A549 (cell line): ENCODE measurements at regions not wholly inside any gene's neighbourhood (a gene's known extent, or its start where the extent isn't known, plus 50 kb on each side); places are given as distances from the start of the nearest gene placed in this dataset.

ENCODE experiments used
- ATAC-seq, 2 experiments: fragments of 200-7000 bp in 1 of 2; fragments of >200 bp in 1 of 2; cut with Nextera tagmentation in 1 of 2; cut with Tn5 transposase in 1 of 2; 3 replicates each; pipeline versions ENCODE4 v1.8.0 to v1.9.1; 2018 to 2020; ENCODE audit warnings: mild to moderate bottlenecking in 1 of 2, moderate library complexity in 1 of 2
- CTCF ChIA-PET: fragments of 300-600 bp; sonication (Branson Sonifier 250); formaldehyde crosslinking; extraction: SDS; loops from one replicate; lab custom pipeline; 2021; ENCODE audit warnings: antibody characterized with exemption, inconsistent platforms; lab: Yijun Ruan, JAX
- POLR2A ChIA-PET: fragments of 350-600 bp; formaldehyde crosslinking; extraction: SDS; loops from one replicate; lab custom pipeline; 2021; ENCODE audit warnings: antibody characterized with exemption, inconsistent platforms; lab: Yijun Ruan, JAX
- DNase-seq, 2 experiments: peaks; one replicate each; pipeline versions ENCODE4 v3.0.0 to v3.0.0-alpha.2; 2011 to 2016; ENCODE audit warnings: low read depth in 1 of 2, low spot score in 1 of 2
- FAIRE-seq: peaks from 2 replicates; lab custom pipeline; 2011; peaks lifted over from hg19 to GRCh38; lab: Jason Lieb, UNC
- H3K27ac ChIP-seq, 2 experiments: fragments of >200 bp; sonication (Bioruptor Twin); formaldehyde crosslinking; 3 replicates each; pipeline ENCODE4 v1.5.1; 2016 to 2017
- H3K4me1 ChIP-seq: fragments of >200 bp; sonication (Bioruptor Twin); formaldehyde crosslinking; 3 replicates; pipeline ENCODE4 v1.6.1; 2016
- H3K4me2 ChIP-seq: fragments of >200 bp; sonication (Bioruptor Twin); formaldehyde crosslinking; 3 replicates; pipeline ENCODE4 v1.6.1; 2016
- H3K4me3 ChIP-seq: fragments of >200 bp; sonication (Bioruptor Twin); formaldehyde crosslinking; 3 replicates; pipeline ENCODE4 v1.5.1; 2016
- H3K9me3 ChIP-seq: fragments of >200 bp; sonication (Bioruptor Twin); formaldehyde crosslinking; 3 replicates; pipeline ENCODE4 v1.6.1; 2016
- ATOH8 ChIP-seq: fragments of 250-450 bp; sonication (Bioruptor Pico); IDR thresholded peaks from 2 replicates; pipeline ENCODE4 v1.5.0; 2020; ENCODE audit warnings: low read depth, mild to moderate bottlenecking, moderate library complexity
- CEBPB ChIP-seq, 2 experiments: fragments of >200 bp in 1 of 2; sonication (Bioruptor Twin) in 1 of 2; formaldehyde crosslinking in 1 of 2; IDR thresholded peaks; 2 replicates each; pipeline ENCODE4 v1.6.1; 2012 to 2016
- CHD2 ChIP-seq: fragments of 150-350 bp; IDR thresholded peaks from 2 replicates; pipeline ENCODE4 v1.6.1; 2014; ENCODE audit warnings: low read length; ENCODE audit not compliant: partially characterized antibody
- E2F6 ChIP-seq: IDR thresholded peaks from 2 replicates; pipeline ENCODE4 v1.6.1; 2012; ENCODE audit warnings: low read depth, borderline replicate concordance
- EHMT2 ChIP-seq: fragments of 200-600 bp; sonication (generic); IDR thresholded peaks from 2 replicates; pipeline ENCODE4 v1.6.1; 2016; ENCODE audit warnings: antibody characterized with exemption, low read depth, mild to moderate bottlenecking, moderate library complexity
- ELK1 ChIP-seq: fragments of 150-350 bp; IDR thresholded peaks from 2 replicates; pipeline ENCODE4 v1.6.1; 2014; ENCODE audit warnings: low read depth, mild to moderate bottlenecking, low read length
- EP300 ChIP-seq, 2 experiments: fragments of >200 bp; sonication (Bioruptor Twin); formaldehyde crosslinking; IDR thresholded peaks; 2 replicates in 1 of 2; 3 replicates in 1 of 2; pipeline ENCODE4 v1.6.1; 2016 to 2017
- FOXS1 ChIP-seq: fragments of 250-450 bp; sonication (Bioruptor Pico); IDR thresholded peaks from 2 replicates; pipeline ENCODE4 v1.5.0; 2020; ENCODE audit warnings: mild to moderate bottlenecking, moderate library complexity
- GATA3 ChIP-seq: IDR thresholded peaks from 2 replicates; pipeline ENCODE4 v1.6.1; 2012; ENCODE audit warnings: borderline replicate concordance
- HEYL ChIP-seq: fragments of 250-450 bp; sonication (Bioruptor Pico); IDR thresholded peaks from 2 replicates; pipeline ENCODE4 v1.8.0; 2021; ENCODE audit warnings: mild to moderate bottlenecking, moderate library complexity
- HOXB5 ChIP-seq: fragments of 250-450 bp; sonication (Bioruptor Pico); IDR thresholded peaks from 2 replicates; pipeline ENCODE4 v1.5.0; 2020; ENCODE audit warnings: mild to moderate bottlenecking, moderate library complexity
- JUN ChIP-seq, 2 experiments: fragments of >200 bp; sonication (Bioruptor Twin); formaldehyde crosslinking; IDR thresholded peaks; 2 replicates in 1 of 2; 3 replicates in 1 of 2; pipeline ENCODE4 v1.6.1; 2016 to 2017
- KDM1A ChIP-seq: fragments of 200-600 bp; sonication (generic); IDR thresholded peaks from 2 replicates; pipeline ENCODE4 v1.6.1; 2016; ENCODE audit warnings: low read depth, mild to moderate bottlenecking
- NFE2L2 ChIP-seq: fragments of 150-350 bp; conservative IDR thresholded peaks from 2 replicates; pipeline ENCODE4 v1.6.1; 2014; ENCODE audit warnings: low read length
- NPAS2 ChIP-seq: fragments of 250-450 bp; sonication (Bioruptor Pico); IDR thresholded peaks from 2 replicates; pipeline ENCODE4 v1.8.0; 2022; ENCODE audit warnings: mild to moderate bottlenecking, moderate library complexity, borderline replicate concordance
- NR3C1 ChIP-seq: fragments of >200 bp; sonication (Bioruptor Twin); formaldehyde crosslinking; IDR thresholded peaks from 3 replicates; pipeline ENCODE4 v1.6.1; 2017
- RCOR1 ChIP-seq: fragments of 150-350 bp; IDR thresholded peaks from 2 replicates; pipeline ENCODE4 v1.6.1; 2014; ENCODE audit warnings: antibody characterized with exemption, low read length, low read depth
- RNF2 ChIP-seq: fragments of 200-600 bp; sonication (generic); IDR thresholded peaks from 2 replicates; pipeline ENCODE4 v1.6.1; 2016; ENCODE audit warnings: low read depth, mild to moderate bottlenecking, antibody characterized with exemption, moderate library complexity, borderline replicate concordance
- SREBF2 ChIP-seq: fragments of 450-650 bp; IDR thresholded peaks from 2 replicates; pipeline ENCODE4 v1.6.1; 2014; ENCODE audit warnings: mild to moderate bottlenecking, moderate library complexity
- ZC3H11A ChIP-seq: fragments of 450-650 bp; IDR thresholded peaks from 2 replicates; pipeline ENCODE4 v1.6.1; 2014; ENCODE audit warnings: antibody characterized with exemption, mild to moderate bottlenecking
- ZSCAN20 ChIP-seq: fragments of 250-450 bp; sonication (Bioruptor Pico); IDR thresholded peaks from 2 replicates; pipeline ENCODE4 v1.8.0; 2022; ENCODE audit warnings: mild to moderate bottlenecking, moderate library complexity
- WGBS: methylation state at CpG from one replicate; pipeline ENCODE4 v1.1.6; 2017; ENCODE audit errors: missing lambda C conversion rate; 5-methylcytosine and 5-hydroxymethylcytosine counted together
- TF ChIP-seq, protein P1 (sequence below): fragments of 200-600 bp; sonication (generic); IDR thresholded peaks from 2 replicates; pipeline ENCODE4 v1.6.1; 2016; ENCODE audit warnings: antibody characterized with exemption, mild to moderate bottlenecking, moderate library complexity

DNA sequence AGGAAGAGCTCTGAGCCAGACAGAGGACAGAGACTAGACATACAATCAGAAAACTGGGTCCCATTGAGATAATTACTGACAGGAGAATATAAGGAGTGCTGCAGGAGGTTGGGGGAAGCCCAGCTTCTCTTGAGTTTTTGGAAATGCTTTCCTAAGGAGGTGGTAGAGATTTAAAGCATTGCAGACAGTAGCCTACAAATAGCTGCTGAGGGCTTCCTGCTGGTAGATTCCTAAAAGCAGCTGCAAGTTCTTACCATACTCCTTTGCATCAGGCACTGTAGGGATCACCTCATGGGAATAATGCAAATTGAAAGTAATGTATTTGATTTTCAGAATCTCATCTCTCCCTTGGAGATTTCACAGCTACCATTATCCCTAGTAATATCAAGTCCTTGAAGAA lies 902.6 kb upstream of the GCFC2 start (continued):
- no peak for TF ChIP-seq ATOH8
- no peak for TF ChIP-seq EP300 (IDR thresholded peaks at IDR 0.05)
- TF ChIP-seq NFE2L2 = no peak
- TF ChIP-seq ZSCAN20 (CRISPR knock-in tag) = no peak
- TF ChIP-seq SREBF2 = no peak
- TF ChIP-seq GATA3 = no peak
- TF ChIP-seq FOXS1 (CRISPR knock-in tag) = no peak
- no peak for TF ChIP-seq NPAS2 (CRISPR knock-in tag)
- TF ChIP-seq, all 56 proteins: peak for 0

DNA sequence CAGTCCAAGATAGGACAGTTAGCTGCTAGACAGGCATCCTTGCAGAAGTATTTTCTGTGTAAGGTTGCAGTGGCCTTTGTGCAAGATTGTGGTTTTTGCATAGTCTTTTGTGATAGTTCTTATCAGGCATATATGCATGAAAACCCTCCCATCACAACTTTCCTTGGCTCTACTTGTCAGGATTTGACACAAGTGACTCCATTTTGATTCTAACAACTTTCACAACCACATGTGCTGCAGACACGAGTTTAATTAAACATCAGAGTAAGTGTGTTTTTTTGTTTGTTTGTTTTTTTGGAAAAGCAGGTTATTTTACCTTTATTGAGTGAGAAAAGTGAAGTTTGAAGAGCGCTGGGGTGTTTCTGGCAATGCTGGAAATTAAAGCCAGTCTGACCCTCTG lies 902.0 kb upstream of the GCFC2 start:
- no peak for TF ChIP-seq NR3C1
- no peak for TF ChIP-seq EHMT2
- TF ChIP-seq KDM1A = no peak
- no peak for TF ChIP-seq RCOR1
- TF ChIP-seq HEYL = no peak
- no peak for TF ChIP-seq HOXB5 (CRISPR knock-in tag)
- no peak for TF ChIP-seq GATA3
- TF ChIP-seq CHD2 = no peak
- no peak for TF ChIP-seq ELK1
- TF ChIP-seq RNF2 = no peak
- TF ChIP-seq, protein P1, sequence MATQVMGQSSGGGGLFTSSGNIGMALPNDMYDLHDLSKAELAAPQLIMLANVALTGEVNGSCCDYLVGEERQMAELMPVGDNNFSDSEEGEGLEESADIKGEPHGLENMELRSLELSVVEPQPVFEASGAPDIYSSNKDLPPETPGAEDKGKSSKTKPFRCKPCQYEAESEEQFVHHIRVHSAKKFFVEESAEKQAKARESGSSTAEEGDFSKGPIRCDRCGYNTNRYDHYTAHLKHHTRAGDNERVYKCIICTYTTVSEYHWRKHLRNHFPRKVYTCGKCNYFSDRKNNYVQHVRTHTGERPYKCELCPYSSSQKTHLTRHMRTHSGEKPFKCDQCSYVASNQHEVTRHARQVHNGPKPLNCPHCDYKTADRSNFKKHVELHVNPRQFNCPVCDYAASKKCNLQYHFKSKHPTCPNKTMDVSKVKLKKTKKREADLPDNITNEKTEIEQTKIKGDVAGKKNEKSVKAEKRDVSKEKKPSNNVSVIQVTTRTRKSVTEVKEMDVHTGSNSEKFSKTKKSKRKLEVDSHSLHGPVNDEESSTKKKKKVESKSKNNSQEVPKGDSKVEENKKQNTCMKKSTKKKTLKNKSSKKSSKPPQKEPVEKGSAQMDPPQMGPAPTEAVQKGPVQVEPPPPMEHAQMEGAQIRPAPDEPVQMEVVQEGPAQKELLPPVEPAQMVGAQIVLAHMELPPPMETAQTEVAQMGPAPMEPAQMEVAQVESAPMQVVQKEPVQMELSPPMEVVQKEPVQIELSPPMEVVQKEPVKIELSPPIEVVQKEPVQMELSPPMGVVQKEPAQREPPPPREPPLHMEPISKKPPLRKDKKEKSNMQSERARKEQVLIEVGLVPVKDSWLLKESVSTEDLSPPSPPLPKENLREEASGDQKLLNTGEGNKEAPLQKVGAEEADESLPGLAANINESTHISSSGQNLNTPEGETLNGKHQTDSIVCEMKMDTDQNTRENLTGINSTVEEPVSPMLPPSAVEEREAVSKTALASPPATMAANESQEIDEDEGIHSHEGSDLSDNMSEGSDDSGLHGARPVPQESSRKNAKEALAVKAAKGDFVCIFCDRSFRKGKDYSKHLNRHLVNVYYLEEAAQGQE = no peak
- no peak for TF ChIP-seq JUN (IDR thresholded peaks at IDR 0.05)
- no peak for TF ChIP-seq CEBPB (IDR thresholded peaks at IDR 0.05)
- no peak for TF ChIP-seq ZC3H11A
- TF ChIP-seq E2F6 = no peak
- no peak overlapping the region for H3K4me3 ChIP-seq
- WGBS = 3% methylated on average over 2 of the region's 2 CpGs
- DNase-seq (no peak), ATAC-seq (no peak), FAIRE-seq (no peak)
- ChIA-PET POLR2A (no interaction called here), CTCF (no interaction called here)
- H3K9me3 ChIP-seq = no peaks in the 10 kb centered on the region; the same call in 2 of the 3 replicates
- H3K4me2 ChIP-seq = no peak overlapping the region
- no peak overlapping the region for H3K27ac ChIP-seq
- H3K4me1 ChIP-seq = no peaks in the 10 kb centered on the region

GRCh38 chr2:76610451-76610850 lies 899.7 kb upstream of the GCFC2 start:
- ChIA-PET CTCF (no interaction called here), POLR2A (no interaction called here)
- no peak overlapping the region for H3K4me3 ChIP-seq
- H3K4me2 ChIP-seq = no peak overlapping the region
- FAIRE-seq (no peak), ATAC-seq (no peak), DNase-seq (no peak)
- no peaks in the 10 kb centered on the region for H3K4me1 ChIP-seq
- WGBS = 12% methylated on average over 3 of the region's 3 CpGs
- no peaks in the 10 kb centered on the region; the same call in 2 of the 3 replicates for H3K9me3 ChIP-seq
- no peak overlapping the region for H3K27ac ChIP-seq
- TF ChIP-seq RNF2 = no peak
